IPS-18c (cell line): ENCODE measurements at regions not wholly inside any gene's neighbourhood (a gene's known extent, or its start where the extent isn't known, plus 50 kb on each side); places are given as distances from the start of the nearest gene placed in this dataset.
"Not testable (repeated sequence)": the region's sequence is repeated elsewhere in the genome, so short reads cannot be mapped to it uniquely, and the experiment has no call there.

Experiments used
- H3K4me3 ChIP-seq: 2 replicates; pipeline ENCODE4 v1.7.0; 2013; ENCODE audit warnings: low read depth, mild to moderate bottlenecking, low read length, moderate library complexity; ENCODE audit not compliant: insufficient read depth
- H3K9me3 ChIP-seq: one replicate; pipeline ENCODE4 v1.6.1; 2013; ENCODE audit warnings: mild to moderate bottlenecking, low read length, moderate library complexity; ENCODE audit not compliant: control insufficient read depth, insufficient read depth

GRCh38 chr7:101679653-101680173 lies 50.6 kb upstream of the MYL10 start:
- H3K4me3 ChIP-seq, H3K9me3 ChIP-seq: not testable (repeated sequence)

DNA sequence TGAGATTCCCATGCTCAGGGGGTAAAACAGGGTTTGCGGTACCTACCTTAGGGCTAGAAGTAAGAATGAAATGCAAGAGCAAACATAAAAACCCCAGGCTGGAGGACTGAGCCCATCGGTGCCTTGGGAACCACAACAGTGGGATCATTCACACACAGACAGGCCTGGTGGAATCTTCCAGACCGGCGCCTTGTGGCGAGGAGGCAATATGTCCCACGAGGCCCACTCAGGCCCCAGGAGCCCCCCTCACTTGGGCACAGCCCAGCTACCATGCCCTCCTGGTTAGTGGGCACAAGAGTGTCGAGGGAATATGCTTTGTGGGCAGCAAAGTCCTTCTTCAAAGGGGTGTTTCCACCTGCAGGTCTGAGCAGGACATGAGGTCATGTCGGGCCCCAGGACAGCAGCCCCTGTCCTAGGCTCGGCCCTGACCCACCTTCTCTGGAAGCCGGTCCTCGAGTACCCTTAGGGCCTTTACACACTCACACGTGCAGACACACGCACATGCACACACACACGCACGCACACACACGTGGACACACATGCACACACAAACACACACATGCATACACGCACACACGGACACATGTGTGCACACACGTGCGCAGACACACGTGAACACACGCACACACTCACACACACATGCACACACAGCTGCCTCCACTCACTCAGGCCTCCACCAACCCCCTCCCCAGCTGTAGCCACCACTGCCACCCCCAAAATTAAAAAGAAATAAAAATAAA lies 51.5 kb upstream of the MYL10 start:
- H3K9me3 ChIP-seq, result no peaks in the 10 kb centered on the region
- no peak overlapping the region for H3K4me3 ChIP-seq

GRCh38 chr7:101681170-101682007 lies 52.3 kb upstream of the MYL10 start:
- Histone ChIP-seq H3K4me3 (no peak overlapping the region), H3K9me3 (no peaks in the 10 kb centered on the region)

- Histone ChIP-seq H3K9me3 (no peaks in the 10 kb centered on the region), H3K4me3 (no peak overlapping the region)
These were observed 55.9 kb upstream of the MYL10 start for GRCh38 chr7:101684983-101685330.

GRCh38 chr7:101686030-101686429 lies 56.9 kb upstream of the MYL10 start:
- H3K9me3 ChIP-seq, result no peaks in the 10 kb centered on the region
- H3K4me3 ChIP-seq, result no peak overlapping the region

DNA sequence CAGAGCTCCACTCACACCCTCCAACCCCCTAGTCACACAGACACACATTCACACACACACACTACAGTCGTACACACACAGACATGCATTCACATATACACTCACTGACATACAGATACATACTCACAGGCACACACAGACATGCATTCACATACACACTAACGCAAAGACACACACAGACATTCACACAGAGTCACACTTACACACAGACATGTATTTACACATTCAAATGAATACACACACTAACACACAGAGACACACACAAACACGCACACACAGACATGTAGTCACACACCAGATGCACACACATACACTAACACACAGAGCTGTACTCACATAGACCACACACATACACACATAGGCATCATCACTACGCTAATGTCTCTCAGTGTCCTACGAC lies 58.0 kb upstream of the MYL10 start:
- no peak overlapping the region for H3K4me3 ChIP-seq
- no peaks in the 10 kb centered on the region for H3K9me3 ChIP-seq

GRCh38 chr7:101687791-101688182 lies 58.7 kb upstream of the MYL10 start:
- H3K9me3 ChIP-seq, result no peaks in the 10 kb centered on the region
- H3K4me3 ChIP-seq, result no peak overlapping the region

- Histone ChIP-seq H3K4me3 (peak overlapping the region; percentile 20; the same call in 1 of the 2 replicates), H3K9me3 (no peaks in the 10 kb centered on the region)
These were observed 59.2 kb upstream of the MYL10 start for GRCh38 chr7:101688183-101688831.

DNA sequence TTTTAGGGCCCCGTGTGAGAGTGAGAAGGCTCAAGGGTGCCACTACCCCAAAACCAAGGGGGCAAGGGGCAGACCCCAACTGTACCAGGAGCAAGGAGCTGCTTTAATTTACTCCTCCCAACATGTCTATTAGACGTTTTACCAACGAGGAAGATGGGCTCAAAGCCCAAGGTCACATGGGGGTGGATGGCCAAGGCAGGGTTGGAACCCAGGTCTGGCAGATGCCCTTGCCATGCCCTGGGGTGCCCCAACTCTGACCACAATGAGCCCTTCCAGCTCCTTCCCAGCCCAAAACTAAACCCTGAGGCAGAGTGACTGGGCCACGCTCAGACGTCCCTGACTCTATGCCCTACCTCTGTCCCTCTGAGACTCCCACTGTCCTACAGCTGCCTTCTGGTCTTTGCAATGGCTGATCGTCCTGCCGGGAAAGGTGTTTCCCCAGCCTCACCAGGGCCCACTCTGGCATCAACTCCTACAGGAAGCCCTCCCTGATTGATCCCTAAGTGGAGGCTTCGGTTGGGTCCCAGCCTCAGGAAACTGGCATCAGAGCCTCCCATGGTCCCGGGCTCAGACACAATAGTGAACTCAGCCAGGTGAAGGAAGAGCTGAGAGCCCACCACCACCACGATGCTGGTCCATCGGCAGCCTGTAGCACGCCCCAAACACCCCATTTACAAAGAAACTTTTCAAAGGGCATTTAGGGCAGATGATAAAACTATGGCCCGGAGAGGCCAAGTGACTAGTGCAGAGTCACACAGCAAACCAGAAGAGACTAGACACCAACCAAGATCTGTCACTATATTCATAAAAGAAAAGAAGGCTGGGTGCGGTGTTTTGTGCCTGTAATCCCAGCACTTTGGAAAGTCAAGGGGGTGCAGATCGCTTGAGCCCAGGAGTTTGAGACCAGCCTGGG lies 60.2 kb upstream of the MYL10 start:
- Histone ChIP-seq H3K9me3 (no peaks in the 10 kb centered on the region), H3K4me3 (no peak overlapping the region)

DNA sequence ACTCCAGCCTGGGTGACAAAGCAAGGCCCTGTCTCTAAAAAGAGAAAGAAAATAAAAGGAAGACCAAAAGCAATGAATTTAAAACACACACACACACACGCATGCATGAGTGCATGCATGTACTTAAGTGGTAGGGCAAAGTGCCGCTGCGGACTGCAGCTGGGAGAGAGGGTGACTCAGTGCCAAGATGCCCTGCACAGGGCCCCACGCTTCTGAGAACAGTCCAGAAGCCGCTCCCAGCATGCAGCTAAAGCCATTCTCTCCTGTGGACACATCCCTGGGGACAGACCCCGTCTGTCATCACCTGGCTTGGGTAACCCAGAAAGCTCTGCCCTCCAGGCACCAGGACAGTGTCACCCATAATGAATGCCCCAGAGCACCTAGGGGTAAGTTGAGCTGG lies 61.0 kb upstream of the MYL10 start:
- Histone ChIP-seq H3K9me3 (no peaks in the 10 kb centered on the region), H3K4me3 (no peak overlapping the region)

DNA sequence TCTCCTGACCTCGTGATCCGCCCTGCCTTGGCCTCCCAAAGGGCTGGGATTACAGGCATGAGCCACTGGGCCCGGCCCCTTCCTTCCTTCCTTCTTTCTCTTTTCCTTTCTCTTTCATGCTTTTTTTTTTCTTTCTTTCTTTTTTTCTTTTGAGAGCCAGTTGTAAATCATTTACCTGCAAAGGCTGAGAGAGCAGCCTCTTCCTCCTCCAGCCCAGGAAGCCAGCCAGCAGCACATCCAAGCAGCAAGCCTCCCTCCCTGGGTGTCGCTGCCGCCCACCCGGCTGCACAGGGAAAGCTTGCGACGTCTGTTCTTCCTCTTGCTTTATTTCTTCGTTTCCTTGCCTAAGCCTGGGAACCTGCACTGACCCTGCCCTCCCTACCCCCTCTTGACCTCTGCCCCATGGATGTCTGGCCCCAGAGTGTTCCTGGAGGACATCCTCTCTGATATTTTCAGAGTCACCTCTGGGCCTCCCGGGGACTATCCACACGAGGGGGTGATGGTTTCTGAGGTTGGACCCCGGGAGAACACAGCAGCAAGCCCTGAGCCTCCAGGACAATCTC lies 62.8 kb upstream of the MYL10 start:
- H3K9me3 ChIP-seq, result no peaks in the 10 kb centered on the region
- H3K4me3 ChIP-seq, result no peak overlapping the region

DNA sequence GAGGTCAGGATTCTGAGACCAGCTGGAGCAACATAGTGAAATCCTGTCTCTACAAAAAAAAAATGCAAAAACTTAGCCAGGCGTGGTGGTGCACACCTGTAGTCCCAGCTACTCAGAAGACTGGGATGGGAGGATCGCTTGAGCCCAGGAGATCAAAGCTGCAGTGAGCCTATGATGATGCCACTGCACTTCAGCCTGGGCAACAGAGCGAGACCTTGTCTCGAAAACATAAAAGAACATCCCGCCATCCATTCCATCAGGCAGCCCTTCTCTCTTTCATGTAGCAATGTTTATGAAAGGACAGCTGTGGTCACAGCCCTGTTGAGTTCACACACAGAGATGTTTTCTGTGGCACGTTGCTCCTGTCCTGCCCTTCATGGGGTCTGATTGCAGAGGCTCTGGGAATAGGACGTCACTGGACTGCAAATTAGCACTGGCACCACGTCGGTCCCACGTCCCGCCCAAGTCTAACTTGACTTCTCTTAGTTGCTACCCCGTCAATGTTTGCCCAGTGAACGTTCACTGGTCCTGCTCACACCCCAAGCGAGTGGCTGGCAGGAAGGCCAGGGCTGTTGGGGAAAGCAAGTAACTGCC lies 64.5 kb upstream of the MYL10 start:
- no peaks in the 10 kb centered on the region for H3K9me3 ChIP-seq
- H3K4me3 ChIP-seq, result no peak overlapping the region

GRCh38 chr7:101698964-101699363 lies 69.9 kb upstream of the MYL10 start:
- no peaks in the 10 kb centered on the region for H3K9me3 ChIP-seq

DNA sequence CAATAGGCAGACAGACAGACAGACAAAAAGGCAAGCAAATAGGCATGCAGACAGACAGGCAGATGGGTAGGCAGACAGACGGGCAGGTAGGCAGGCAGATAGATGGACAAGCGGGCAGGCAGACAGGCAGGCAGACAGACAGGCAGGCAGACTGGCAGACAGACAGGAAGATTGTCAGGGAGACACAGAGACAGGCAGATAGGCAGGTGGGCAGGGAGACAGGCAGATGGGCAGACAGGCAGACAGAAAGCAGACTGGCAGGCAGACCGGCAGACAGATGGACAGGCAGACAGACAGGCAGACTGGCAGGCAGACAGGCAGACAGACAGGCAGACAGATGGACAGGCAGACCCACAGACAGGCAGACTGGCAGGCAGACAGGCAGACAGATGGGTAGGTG lies 70.3 kb upstream of the MYL10 start:
- no peak overlapping the region for H3K4me3 ChIP-seq
- no peaks in the 10 kb centered on the region for H3K9me3 ChIP-seq

More at GRCh38 chr7:101698964-101699363, 69.9 kb upstream of the MYL10 start:
- no peak overlapping the region for H3K4me3 ChIP-seq

DNA sequence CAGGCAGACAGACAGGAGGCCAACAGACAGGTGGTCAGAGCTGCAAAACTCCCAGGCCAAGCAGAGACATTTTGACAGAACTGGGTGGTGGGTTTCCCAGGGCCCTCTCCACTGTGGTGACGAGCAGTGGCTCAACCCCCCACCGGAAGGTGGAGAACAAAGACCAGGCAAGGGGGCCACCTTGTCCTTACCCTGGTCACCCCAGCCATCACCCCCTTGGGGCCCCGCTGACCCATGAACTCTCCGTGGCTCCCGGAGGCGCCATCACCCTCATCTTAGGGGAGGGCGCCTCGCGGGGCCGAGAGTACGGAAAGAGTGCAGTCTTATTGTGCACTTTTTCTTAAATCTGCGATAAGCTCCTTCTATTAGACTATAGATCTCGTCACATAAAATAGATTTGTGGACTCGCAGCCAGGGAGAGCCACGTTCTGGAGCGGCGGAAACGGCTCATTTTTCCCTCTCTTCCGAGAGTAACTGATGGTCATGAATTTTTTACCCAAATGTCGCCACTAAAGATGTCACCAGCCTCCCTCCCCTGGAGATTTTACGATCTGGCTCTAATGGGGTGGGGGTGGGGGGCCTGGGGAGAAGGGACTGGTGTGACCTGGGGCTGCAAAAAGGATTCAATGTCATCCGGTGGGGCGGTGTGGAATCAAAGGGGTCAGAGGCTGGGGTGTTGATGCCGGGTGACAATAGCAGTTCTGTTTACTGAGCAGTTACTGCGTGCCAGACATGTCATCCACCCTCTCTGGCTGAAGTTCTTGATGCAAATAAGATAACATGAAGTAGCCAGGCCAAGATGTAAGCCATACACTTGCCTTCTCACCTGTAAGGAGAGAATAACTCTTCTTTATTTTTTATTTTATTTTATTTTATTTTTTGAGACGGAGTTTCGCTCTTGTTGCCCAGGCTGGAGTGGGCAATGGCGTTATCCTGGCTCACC lies 71.1 kb upstream of the MYL10 start:
- H3K9me3 ChIP-seq, result no peaks in the 10 kb centered on the region
- H3K4me3 ChIP-seq, result no peak overlapping the region
